ENCODE measurements at regions not wholly inside any gene's neighbourhood (a gene's known extent, or its start where the extent isn't known, plus 50 kb on each side); places are given as distances from the start of the nearest gene placed in this dataset.

DNA sequence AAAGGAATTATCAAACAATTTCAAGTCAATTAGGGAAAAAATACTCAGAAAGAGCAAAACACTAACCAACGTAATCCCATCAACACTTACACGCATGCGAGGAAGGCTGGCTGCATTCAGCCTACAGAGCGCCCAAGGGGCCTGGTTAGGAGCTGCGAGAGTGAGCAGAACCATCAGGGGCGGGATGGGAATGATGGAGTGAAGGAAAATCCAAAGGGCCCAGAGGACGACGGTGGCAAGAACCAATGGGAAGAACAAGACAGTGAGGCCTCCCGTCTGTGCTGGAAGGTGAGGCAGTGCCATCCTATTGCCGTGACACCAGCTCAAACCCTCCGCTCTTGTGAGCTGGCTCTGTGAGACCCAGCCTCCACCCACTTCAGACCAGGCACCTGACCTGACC, 253.0 kb downstream of the IRS2 start:
- no peak for TF ChIP-seq POLR2A (IDR thresholded peaks at IDR 0.05)
- TF ChIP-seq, protein P1, sequence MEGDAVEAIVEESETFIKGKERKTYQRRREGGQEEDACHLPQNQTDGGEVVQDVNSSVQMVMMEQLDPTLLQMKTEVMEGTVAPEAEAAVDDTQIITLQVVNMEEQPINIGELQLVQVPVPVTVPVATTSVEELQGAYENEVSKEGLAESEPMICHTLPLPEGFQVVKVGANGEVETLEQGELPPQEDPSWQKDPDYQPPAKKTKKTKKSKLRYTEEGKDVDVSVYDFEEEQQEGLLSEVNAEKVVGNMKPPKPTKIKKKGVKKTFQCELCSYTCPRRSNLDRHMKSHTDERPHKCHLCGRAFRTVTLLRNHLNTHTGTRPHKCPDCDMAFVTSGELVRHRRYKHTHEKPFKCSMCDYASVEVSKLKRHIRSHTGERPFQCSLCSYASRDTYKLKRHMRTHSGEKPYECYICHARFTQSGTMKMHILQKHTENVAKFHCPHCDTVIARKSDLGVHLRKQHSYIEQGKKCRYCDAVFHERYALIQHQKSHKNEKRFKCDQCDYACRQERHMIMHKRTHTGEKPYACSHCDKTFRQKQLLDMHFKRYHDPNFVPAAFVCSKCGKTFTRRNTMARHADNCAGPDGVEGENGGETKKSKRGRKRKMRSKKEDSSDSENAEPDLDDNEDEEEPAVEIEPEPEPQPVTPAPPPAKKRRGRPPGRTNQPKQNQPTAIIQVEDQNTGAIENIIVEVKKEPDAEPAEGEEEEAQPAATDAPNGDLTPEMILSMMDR (IDR thresholded peaks at IDR 0.05), result no peak

All from vagina (tissue), 2 donors.